Panc1 (cell line): ENCODE measurements at regions not wholly inside any gene's neighbourhood (a gene's known extent, or its start where the extent isn't known, plus 50 kb on each side); places are given as distances from the start of the nearest gene placed in this dataset.

Experiments used
- POLR2AphosphoS5 ChIP-seq: IDR thresholded peaks from 2 replicates; pipeline ENCODE4 v1.6.1; 2012; ENCODE audit warnings: mild to moderate bottlenecking, low read depth, low read length, moderate library complexity
- REST ChIP-seq, 2 experiments: IDR thresholded peaks; 2 replicates each; pipeline ENCODE4 v1.6.1; 2011 to 2012; ENCODE audit warnings: low read depth in 2 of 2, control low read depth in 1 of 2, low read length in 1 of 2, mild to moderate bottlenecking in 1 of 2, moderate library complexity in 1 of 2; ENCODE audit not compliant: insufficient read depth in 1 of 2
- TF ChIP-seq, protein P1 (sequence below): fragments of 450-650 bp; IDR thresholded peaks from 2 replicates; pipeline ENCODE4 v1.5.1; 2017; ENCODE audit warnings: mild to moderate bottlenecking

DNA sequence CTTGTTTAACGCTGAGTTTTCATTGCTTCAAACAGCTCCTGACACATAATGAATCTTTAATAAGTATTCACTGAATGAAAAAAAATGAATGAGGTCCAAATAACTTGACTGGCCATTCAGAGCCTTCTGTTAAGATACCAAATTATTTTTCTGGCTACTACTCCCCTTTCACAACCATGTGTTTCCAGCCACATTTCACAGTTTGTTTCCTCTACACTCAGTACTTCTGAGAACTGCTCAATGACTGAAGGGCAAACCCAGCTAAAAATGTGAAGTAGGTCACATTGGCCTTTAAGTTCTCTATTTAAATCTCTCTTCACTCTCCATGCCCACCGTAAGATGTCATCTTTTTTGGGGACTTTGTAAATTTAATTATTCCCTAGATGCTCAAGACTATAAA is 78.4 kb upstream of the KRR1 start:
- TF ChIP-seq, protein P1, sequence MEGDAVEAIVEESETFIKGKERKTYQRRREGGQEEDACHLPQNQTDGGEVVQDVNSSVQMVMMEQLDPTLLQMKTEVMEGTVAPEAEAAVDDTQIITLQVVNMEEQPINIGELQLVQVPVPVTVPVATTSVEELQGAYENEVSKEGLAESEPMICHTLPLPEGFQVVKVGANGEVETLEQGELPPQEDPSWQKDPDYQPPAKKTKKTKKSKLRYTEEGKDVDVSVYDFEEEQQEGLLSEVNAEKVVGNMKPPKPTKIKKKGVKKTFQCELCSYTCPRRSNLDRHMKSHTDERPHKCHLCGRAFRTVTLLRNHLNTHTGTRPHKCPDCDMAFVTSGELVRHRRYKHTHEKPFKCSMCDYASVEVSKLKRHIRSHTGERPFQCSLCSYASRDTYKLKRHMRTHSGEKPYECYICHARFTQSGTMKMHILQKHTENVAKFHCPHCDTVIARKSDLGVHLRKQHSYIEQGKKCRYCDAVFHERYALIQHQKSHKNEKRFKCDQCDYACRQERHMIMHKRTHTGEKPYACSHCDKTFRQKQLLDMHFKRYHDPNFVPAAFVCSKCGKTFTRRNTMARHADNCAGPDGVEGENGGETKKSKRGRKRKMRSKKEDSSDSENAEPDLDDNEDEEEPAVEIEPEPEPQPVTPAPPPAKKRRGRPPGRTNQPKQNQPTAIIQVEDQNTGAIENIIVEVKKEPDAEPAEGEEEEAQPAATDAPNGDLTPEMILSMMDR: no peak
- TF ChIP-seq REST (IDR thresholded peaks at IDR 0.05; ENCODE audit: insufficient read depth in 1 of 2, low read depth in 2 of 2, low read length in 1 of 2): no peak
- no peak for TF ChIP-seq POLR2AphosphoS5
